ENCODE measurements at regions not wholly inside any gene's neighbourhood (a gene's known extent, or its start where the extent isn't known, plus 50 kb on each side); places are given as distances from the start of the nearest gene placed in this dataset.

DNA sequence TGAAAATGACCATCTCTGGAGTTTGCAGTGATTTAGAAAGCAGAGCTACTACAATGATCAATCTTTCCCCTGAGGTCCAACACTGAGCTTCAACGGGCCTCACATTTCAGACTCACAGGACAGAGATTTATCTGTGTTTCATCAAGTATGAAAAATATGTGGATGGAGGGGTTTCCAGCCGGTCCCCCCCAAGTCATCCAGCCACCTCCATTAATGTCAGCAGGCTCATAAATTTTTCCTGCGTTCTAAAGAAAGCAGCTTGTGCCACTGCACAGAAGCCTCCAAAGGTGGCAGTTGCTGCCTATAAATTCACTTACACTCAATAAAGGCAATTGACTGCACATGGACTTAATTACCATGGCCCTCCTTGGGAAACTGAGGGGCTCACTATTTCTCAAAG, 117.4 kb upstream of the ACKR3 start:
- TF ChIP-seq, protein P1, sequence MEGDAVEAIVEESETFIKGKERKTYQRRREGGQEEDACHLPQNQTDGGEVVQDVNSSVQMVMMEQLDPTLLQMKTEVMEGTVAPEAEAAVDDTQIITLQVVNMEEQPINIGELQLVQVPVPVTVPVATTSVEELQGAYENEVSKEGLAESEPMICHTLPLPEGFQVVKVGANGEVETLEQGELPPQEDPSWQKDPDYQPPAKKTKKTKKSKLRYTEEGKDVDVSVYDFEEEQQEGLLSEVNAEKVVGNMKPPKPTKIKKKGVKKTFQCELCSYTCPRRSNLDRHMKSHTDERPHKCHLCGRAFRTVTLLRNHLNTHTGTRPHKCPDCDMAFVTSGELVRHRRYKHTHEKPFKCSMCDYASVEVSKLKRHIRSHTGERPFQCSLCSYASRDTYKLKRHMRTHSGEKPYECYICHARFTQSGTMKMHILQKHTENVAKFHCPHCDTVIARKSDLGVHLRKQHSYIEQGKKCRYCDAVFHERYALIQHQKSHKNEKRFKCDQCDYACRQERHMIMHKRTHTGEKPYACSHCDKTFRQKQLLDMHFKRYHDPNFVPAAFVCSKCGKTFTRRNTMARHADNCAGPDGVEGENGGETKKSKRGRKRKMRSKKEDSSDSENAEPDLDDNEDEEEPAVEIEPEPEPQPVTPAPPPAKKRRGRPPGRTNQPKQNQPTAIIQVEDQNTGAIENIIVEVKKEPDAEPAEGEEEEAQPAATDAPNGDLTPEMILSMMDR (IDR thresholded peaks at IDR 0.05 in 2 of 3, conservative IDR thresholded peaks at IDR 0.05 in 1 of 3; ENCODE audit: borderline replicate concordance in 1 of 3, insufficient read depth in 1 of 3, low read depth in 2 of 3, low read length in 2 of 3), result no peak
- TF ChIP-seq TCF7L2 (IDR thresholded peaks at IDR 0.05; ENCODE audit: borderline replicate concordance, extremely low read depth, insufficient read depth, insufficient read length), result no peak
